Fibroblast of skin of right quadriceps (primary cell): ENCODE measurements at regions not wholly inside any gene's neighbourhood (a gene's known extent, or its start where the extent isn't known, plus 50 kb on each side); places are given as distances from the start of the nearest gene placed in this dataset.

Experiments
- DNase-seq: peaks from one replicate; pipeline ENCODE4 v3.0.0-alpha.2; 2013

GRCh38 chr11:119847853-119848252, 118.9 kb upstream of the NECTIN1 start:
- no peak for DNase-seq

DNA sequence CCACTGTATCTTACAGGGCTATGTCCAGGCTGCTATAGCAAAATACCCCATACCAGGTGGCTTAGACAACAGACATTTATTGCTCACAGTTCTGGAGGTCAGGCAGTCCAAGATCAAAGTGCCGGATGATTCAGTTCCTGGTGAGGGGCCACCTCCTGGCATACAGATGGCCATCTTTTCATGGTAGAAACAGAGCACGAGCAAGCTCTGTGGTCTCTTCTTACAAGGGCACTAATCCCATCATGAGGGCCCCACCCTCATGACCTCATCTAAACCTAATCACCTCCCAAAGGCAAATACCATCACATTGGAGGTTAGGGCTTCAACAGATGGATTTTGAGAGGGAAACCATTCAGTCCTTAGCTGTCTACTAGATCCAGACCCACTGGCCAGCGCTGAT, 117.4 kb upstream of the NECTIN1 start:
- DNase-seq: no peak

- no peak for DNase-seq
Observed at GRCh38 chr11:119845756-119846155, 116.8 kb upstream of the NECTIN1 start.

- DNase-seq: no peak
Observed at GRCh38 chr11:119845305-119845704, 116.3 kb upstream of the NECTIN1 start.

DNA sequence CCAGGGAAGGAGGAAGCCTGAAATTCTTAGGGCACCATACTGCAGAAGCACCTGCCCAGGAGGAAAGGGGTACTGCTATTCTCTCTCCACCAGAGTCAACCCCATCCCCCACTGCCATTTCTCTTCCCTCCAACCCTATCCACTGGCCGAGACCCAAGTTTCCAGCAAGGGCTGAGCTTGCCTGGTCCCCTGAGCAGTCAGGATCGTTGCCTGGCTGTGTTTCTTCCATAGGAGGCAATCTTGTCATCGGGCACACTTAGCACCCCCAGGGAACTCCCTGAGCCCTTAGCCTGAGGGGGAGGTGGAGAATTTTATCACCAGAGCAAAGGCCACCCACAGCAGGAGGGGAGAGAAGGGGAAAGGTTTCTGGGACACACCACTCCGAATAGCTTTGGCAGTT, 115.8 kb upstream of the NECTIN1 start:
- DNase-seq: no peak

GRCh38 chr11:119843877-119844276, 114.9 kb upstream of the NECTIN1 start:
- no peak for DNase-seq

- no peak for DNase-seq
Observed at GRCh38 chr11:119842731-119843130, 113.7 kb upstream of the NECTIN1 start.

DNA sequence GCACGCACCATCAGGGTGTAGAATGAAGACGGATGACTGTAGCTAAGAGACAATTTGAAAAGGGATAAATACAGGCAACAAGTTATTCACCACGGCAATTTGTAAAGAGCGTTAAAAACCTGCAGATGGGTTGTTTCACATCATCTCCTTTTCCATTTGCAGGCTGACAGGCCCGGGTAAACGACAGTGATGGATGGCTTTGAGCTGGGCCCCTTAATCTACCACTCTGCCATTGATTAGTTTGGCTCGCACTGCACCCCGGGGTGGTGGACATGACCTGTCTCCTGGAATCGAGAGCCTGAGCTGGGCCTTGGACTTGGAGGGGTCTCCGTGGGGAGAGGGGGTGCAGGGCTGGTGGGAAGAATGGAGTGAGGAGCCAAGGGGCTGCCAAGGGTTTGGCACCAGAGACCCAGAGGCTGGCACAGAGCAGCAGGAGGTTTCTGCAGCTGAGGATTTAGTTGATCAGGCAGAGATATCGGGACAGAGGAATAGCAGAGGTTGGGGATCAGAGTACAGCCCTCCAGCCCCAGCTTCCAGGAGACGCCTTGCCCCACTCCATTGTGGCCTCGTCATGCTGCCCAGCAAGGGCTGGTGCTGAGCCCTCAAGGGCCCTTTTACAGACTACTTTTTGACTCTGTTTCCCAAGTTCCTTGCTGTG, 110.6 kb upstream of the NECTIN1 start:
- no peak for DNase-seq

DNA sequence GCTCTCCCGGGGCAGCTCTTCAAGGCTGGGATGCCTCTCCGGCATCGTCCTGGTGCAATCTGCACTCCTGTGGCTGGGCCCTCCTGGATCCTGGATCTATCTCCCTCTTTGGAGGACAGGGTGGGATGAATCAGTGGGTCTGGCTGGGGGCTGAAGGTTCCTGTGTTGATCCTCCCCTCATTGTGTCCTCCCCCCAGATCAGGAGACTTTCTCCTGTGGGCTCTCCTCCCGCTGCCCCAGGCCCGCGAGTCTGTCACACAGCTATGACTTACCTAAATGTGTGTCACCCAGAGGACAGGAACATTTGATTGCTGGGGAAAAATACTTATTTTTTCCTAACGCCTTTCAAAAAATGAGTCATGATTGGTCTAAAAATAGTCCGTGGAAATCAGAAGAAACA, 106.8 kb upstream of the NECTIN1 start:
- no peak for DNase-seq

DNA sequence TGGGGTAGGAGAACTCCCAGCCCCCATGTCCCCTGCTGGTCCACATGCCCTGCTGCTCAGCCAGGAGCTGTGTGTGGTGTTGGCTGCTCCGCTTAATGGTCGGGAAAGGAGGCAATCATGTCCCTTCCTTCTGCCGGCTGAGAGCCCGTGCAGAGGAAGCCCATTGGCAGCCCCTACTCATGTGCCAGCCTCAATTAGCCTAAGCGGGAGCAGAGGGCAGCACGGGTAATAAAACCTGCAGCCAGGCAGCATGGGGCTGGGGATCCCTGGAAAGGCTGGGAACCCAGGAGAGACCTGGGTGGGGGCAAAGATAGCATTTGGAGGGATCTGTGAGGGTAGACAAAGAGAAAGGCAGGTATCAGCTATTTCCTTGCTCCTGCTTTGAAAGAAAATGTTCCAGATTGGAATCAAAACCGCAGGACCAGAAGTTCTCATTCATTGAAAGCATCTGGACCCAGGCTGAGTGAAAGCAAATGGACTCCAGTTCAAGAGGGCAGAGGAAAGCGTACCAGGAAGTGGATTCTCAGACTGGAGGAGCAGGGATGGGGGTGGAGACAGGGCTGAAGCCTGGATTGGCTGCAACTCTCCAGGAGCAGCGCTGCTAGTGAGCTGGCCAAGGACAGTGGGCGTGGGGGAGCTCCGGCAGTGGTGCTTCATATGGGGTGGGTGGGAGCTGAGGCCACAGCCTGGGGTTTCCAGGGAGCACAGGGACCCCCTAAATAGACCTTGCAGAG, 103.4 kb upstream of the NECTIN1 start:
- DNase-seq: peak; percentile 57

- no peak for DNase-seq
Observed at GRCh38 chr11:119831011-119831410, 102.0 kb upstream of the NECTIN1 start.

- DNase-seq: no peak
Observed at GRCh38 chr11:119830400-119830799, 101.4 kb upstream of the NECTIN1 start.

DNA sequence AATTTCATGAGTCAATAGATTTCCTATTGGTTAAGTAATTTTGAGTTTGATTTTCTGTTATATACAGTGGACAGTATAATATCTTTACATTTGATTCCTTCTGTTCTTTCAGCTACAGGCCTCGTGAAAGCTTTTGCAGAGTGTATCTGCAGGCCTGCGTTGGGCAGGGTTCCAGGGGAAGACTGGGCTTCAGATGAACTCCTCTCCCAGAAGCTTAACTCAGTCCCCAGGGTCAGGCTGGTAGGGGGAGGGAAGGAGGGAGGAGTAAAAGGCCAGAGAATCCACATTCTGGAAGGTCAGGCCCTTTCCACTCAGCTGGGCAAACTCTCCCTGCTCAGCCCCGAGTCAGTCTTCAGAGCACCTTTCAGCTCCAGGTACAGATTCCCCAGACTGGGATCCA, 100.4 kb upstream of the NECTIN1 start:
- no peak for DNase-seq

DNA sequence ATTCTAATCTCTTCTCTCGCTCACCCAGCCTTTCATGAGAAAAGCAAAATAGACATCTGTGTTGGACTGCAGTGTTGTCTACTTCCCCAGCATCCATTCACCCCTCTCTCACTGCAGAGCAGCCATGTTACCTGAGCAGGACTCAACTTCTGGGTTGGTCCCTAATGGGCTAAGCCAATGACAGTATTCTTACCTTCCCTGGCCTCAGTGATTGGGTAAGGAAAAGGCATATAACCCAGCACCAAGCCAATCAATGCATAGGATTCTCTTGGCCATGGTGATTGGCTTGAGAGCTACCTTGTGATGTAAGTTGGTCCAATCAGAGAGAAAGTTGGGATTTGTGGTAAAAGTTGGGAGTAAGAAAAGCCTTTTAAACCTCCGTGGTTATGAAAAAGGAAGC, 99.8 kb upstream of the NECTIN1 start:
- DNase-seq: no peak

GRCh38 chr11:119828006-119828405, 99.0 kb upstream of the NECTIN1 start:
- no peak for DNase-seq

GRCh38 chr11:119827113-119827512, 98.1 kb upstream of the NECTIN1 start:
- no peak for DNase-seq

- DNase-seq: no peak
Observed at GRCh38 chr11:119823077-119823476, 94.1 kb upstream of the NECTIN1 start.

DNA sequence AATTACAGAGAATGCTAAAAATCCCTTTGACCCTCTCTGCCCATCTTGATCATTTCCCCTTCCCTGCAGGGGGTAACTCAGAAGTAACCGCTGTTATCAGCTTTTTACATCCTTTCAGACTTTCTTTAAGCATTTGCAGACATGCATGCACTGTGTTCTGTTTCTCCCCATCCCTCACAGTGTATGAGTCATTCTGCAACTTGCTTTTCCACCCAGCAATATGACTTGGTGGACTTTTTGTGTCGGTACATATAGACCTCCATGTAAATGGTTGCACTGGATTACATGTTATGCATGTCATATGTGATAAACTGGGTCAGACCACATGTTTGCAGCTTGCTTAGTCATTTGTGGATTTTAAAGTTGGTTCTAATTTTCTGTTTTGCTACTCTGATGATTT, 87.7 kb upstream of the NECTIN1 start:
- DNase-seq: peak; percentile 9

GRCh38 chr11:119814766-119815165, 85.8 kb upstream of the NECTIN1 start:
- no peak for DNase-seq

- DNase-seq: peak; percentile 16
Observed at GRCh38 chr11:119810478-119811232, 81.7 kb upstream of the NECTIN1 start.

DNA sequence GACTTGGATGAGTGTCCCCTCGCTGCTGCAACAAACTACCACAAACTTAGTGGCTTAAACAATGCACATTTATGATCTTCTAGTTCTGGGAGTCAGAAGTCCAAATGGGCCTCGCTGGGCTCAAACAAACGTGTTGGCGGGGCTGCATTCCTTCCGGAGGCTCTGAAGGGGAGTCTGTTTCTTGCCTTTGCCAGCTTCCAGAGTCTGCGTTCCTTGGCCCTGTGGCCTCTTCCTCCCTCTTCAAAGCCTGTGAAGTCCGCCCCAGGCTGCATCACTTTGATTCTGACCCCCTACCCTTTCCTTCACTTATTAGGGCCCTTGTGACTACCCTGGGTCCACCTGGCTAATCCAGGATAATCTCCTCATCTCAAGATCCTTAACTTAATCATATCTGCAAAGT, 80.3 kb upstream of the NECTIN1 start:
- no peak for DNase-seq

DNA sequence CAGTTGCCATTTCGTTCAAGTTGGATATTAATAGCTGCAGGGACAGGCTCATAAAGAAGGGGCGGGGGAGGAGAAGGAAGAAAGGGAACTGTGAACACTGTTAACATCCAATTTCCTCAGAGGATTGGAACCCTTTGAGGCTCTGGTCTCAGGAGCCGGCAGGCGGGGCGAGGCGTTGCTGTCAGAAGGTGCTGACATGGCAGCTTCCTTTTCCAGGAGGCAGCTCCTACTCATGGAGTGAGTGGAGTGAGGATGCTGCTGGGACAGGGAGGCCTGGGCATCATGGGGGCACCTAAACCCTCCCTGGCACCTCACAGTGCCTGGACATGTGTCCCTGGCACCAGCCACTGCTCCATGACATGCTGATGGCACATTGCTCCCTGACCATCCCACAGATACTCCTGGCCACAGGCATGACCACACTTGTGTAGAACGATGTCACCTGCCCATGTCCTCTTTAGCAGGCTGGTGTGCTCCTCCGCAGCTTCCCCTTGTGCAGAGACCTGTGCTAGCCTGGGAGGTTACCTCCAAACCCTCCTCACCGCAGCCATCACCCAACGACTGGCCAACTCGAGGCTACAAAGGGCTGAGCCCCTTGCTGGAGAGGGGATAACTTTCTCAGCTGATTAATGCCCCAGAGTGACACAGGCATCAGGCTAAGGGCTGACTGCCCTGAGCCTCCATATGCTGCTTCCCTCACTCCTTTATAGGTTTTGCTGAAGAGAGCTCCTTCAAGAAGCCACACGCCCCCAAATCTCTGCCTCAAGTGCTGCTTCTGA, 79.6 kb upstream of the NECTIN1 start:
- no peak for DNase-seq

DNA sequence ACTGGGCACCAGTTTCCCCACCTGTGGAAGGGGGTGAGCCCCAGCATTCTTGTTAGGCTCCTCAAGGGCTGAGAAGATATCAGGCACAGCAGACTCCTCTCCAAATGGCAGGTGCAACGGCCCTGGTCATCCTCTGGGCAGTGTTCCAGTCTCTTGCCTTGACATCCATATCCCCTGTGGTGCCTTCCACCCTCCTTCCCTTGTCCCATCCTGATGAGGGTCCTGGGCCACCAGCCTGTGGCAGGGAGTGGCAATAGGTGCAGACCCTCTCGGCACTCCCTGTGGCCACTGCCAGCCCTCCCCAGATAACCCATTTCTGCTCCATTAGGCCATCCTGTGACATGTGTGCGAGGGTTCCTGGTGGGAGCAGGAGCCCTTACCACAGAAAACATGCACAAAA, 78.8 kb upstream of the NECTIN1 start:
- no peak for DNase-seq
